Fibroblast of villous mesenchyme (primary cell): ENCODE measurements at regions not wholly inside any gene's neighbourhood (a gene's known extent, or its start where the extent isn't known, plus 50 kb on each side); places are given as distances from the start of the nearest gene placed in this dataset.

Source experiments
- DNase-seq: peaks from one replicate; pipeline ENCODE4 v3.0.0-alpha.2; 2010; ENCODE audit warnings: low read depth
- H3K4me3 ChIP-seq: 2 replicates; pipeline ENCODE4 v1.5.1; 2011; ENCODE audit warnings: low read depth, mild to moderate bottlenecking, low read length
- TF ChIP-seq, protein P1 (sequence below): IDR thresholded peaks from 2 replicates; pipeline ENCODE4 v1.5.1; 2012; ENCODE audit warnings: low read depth, mild to moderate bottlenecking, low read length; ENCODE audit not compliant: insufficient read depth

GRCh38 chr18:78908462-78909260 is 71.0 kb upstream of the SALL3 start:
- H3K4me3 ChIP-seq: no peak overlapping the region

DNA sequence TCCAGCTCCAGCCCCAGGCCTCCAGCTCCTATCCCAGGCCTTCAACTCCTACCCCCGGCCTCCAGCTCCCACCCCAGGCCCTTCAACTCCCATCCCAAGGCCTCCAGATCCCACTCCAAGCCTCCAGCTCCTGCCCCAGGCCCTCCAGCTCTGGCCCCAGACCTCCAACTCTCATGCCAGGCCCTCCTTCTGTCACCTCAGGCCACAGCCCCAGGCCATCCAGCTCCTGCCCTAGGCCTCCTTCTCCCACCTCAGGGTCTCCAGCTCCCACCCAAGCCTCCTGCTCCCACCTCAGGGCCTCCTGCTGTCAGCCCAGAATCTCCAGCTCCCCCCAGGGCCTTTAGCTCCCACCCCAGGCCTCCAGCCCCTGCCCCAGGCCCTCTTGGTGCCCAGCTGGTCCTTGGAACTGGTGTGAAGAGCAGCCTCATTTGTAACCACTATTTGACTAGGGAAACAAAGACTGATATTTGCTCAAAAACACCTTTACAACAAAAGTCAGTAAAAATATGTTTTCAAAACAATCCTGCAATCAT is 67.8 kb upstream of the SALL3 start:
- TF ChIP-seq, protein P1, sequence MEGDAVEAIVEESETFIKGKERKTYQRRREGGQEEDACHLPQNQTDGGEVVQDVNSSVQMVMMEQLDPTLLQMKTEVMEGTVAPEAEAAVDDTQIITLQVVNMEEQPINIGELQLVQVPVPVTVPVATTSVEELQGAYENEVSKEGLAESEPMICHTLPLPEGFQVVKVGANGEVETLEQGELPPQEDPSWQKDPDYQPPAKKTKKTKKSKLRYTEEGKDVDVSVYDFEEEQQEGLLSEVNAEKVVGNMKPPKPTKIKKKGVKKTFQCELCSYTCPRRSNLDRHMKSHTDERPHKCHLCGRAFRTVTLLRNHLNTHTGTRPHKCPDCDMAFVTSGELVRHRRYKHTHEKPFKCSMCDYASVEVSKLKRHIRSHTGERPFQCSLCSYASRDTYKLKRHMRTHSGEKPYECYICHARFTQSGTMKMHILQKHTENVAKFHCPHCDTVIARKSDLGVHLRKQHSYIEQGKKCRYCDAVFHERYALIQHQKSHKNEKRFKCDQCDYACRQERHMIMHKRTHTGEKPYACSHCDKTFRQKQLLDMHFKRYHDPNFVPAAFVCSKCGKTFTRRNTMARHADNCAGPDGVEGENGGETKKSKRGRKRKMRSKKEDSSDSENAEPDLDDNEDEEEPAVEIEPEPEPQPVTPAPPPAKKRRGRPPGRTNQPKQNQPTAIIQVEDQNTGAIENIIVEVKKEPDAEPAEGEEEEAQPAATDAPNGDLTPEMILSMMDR: no peak
- no peak for DNase-seq

More at GRCh38 chr18:78908462-78909260, 71.0 kb upstream of the SALL3 start:
- TF ChIP-seq, protein P1: no peak
- DNase-seq: no peak

DNA sequence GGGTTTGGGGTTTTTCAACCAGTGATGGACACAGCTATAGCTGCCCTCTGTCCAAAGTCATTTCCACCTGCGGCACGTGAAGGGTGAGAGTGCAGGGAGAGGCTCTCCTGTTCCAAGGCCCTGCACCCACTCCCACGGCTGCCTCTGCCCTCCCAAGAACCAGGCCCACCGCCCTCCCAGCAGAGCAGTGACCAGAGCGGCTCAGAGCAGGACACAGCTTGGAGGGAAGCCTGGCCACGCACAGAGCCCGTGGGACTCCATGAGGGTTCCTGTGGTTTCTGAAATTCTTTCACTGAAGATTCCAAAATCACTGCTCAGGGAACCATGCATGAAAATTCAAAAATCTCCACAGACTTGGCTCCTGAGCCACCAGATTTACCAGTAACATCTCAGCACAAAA is 67.3 kb upstream of the SALL3 start:
- TF ChIP-seq, protein P1: no peak
- no peak for DNase-seq

More for the DNA sequence above, 67.8 kb upstream of the SALL3 start:
- H3K4me3 ChIP-seq: no peak overlapping the region

DNA sequence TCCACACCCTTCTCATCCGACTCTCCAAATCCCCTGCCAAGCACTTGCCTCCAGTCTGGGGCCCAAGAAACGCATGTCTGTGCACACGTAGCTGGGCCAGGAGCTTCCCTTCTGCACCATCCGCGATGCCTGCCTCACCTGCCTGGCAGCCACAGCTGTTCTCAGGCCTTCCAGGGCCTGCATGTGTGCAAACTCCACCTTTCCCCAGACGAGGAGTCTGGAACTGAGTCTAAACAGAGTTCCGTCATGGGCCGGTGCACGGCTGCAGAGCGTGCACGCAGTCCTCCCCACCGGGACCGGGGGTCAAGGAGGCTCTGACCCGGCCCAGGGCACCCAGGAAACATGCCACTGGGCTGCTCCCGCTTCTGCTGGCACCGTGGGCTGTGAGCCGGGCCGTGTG is 66.8 kb upstream of the SALL3 start:
- DNase-seq: no peak
- TF ChIP-seq, protein P1: no peak

More for the DNA sequence above, 67.3 kb upstream of the SALL3 start:
- no peak overlapping the region for H3K4me3 ChIP-seq

DNA sequence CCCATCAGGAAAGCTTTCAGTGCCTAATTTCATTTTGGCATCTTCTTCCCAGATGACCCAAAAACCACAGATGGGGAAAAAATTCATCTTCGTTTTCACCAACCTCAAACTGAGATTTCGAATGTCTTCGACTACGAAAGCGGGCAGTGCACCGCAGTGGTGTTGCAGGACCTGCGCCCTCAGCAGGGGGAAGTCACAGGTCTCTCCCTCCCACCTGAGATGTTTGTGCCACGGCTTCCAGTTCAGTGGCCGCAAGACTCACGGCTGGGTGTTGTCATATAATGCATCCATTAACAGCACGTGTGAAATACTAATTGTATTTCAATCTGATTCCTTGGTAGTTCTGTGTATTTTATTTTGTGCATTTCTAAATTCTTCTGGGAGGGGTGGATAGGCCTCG is 66.2 kb upstream of the SALL3 start:
- DNase-seq: no peak
- TF ChIP-seq, protein P1: no peak
- no peak overlapping the region for H3K4me3 ChIP-seq

More for the DNA sequence above, 66.8 kb upstream of the SALL3 start:
- H3K4me3 ChIP-seq: no peak overlapping the region

DNA sequence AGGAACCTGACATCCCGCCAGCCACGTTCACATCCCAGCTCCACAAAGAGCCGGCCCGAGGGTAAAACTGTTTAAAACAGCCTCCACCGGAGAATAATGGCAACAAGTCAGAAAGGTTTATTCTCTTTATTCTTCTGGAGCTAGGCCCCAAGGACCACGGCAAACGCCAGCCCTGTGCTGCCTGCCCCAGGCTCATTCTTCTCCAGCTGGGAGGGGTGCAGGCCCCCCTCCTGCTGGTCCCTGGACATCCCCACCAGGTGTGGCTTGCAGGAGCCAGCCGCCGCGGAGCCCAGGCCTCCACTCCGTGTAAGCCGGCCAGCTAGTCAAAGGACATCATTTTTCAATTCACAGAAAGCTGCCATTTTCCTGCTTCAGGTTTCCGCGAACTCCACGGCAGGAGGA is 65.8 kb upstream of the SALL3 start:
- TF ChIP-seq, protein P1: no peak
- no peak overlapping the region for H3K4me3 ChIP-seq
- no peak for DNase-seq
